NB4 (cell line): ENCODE measurements at regions not wholly inside any gene's neighbourhood (a gene's known extent, or its start where the extent isn't known, plus 50 kb on each side); places are given as distances from the start of the nearest gene placed in this dataset.

Source experiments
- DNase-seq: peaks from one replicate; pipeline ENCODE4 v3.0.0; 2010; ENCODE audit warnings: low read depth
- H3K4me3 ChIP-seq: one replicate; pipeline ENCODE4 v1.5.1; 2011; ENCODE audit warnings: mild to moderate bottlenecking, low read depth, low read length, moderate library complexity
- MYC ChIP-seq: IDR thresholded peaks from 2 replicates; pipeline ENCODE4 v1.6.1; 2011; ENCODE audit warnings: low read depth, low read length
- POLR2A ChIP-seq: IDR thresholded peaks from 2 replicates; pipeline ENCODE4 v1.6.1; 2011; ENCODE audit warnings: mild to moderate bottlenecking; ENCODE audit not compliant: insufficient read length; ENCODE audit errors: extremely low read depth
- TF ChIP-seq, protein P1 (sequence below): IDR thresholded peaks from one replicate; pipeline ENCODE4 v1.5.1; 2012; ENCODE audit warnings: low read depth, low read length
- TF ChIP-seq, protein P2 (sequence below): IDR thresholded peaks from 2 replicates; pipeline ENCODE4 v1.6.1; 2011; ENCODE audit warnings: low read depth, low read length

DNA sequence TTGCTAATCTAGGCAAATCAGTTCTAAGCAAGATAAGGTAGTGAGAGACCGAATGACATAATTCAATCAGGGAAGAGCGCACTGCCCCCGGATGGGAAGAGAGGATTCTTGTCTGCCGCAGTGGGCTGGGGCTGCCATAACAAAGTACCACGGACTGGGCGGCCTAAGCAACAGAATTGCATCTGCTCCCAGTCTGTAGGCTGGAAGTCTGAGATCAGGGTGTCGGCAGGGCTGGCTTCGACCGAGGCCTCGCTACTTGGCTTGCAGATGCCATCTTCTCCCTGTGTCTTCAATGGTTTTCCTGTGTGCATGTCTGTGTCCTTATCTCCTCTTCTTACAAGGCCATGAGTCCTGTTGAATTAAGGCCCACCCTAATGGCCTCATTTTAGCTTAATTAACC is 59.7 kb upstream of the TMEM72 start:
- DNase-seq, result no peak
- TF ChIP-seq POLR2A, result no peak
- TF ChIP-seq, protein P1, sequence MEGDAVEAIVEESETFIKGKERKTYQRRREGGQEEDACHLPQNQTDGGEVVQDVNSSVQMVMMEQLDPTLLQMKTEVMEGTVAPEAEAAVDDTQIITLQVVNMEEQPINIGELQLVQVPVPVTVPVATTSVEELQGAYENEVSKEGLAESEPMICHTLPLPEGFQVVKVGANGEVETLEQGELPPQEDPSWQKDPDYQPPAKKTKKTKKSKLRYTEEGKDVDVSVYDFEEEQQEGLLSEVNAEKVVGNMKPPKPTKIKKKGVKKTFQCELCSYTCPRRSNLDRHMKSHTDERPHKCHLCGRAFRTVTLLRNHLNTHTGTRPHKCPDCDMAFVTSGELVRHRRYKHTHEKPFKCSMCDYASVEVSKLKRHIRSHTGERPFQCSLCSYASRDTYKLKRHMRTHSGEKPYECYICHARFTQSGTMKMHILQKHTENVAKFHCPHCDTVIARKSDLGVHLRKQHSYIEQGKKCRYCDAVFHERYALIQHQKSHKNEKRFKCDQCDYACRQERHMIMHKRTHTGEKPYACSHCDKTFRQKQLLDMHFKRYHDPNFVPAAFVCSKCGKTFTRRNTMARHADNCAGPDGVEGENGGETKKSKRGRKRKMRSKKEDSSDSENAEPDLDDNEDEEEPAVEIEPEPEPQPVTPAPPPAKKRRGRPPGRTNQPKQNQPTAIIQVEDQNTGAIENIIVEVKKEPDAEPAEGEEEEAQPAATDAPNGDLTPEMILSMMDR, result no peak
- TF ChIP-seq, protein P2, sequence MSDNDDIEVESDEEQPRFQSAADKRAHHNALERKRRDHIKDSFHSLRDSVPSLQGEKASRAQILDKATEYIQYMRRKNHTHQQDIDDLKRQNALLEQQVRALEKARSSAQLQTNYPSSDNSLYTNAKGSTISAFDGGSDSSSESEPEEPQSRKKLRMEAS, result no peak
- TF ChIP-seq MYC, result no peak
- H3K4me3 ChIP-seq, result no peak overlapping the region

DNA sequence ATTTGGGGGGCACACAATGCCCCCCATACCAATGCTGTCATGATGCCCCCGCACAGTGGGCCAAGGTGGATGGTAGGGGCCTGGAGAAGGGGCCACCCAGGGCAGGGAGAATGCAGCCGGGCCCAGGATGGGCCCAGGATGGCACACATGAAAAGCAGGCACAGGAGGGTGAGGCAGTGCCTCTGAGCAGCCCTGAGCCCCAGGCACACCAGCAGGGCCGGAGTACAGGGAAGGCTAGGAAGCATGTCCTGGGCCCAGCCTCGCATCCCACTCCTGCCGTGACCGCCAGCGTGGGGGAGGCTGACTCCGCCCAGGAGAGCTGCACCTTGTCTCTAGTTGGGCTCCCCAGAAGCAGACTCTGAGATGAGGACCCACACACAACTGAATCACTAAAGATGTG is 59.3 kb upstream of the TMEM72 start:
- no peak for DNase-seq
- TF ChIP-seq MYC (no peak), POLR2A (no peak)
- TF ChIP-seq, protein P2, result no peak
- TF ChIP-seq, protein P1, result no peak
- no peak overlapping the region for H3K4me3 ChIP-seq

DNA sequence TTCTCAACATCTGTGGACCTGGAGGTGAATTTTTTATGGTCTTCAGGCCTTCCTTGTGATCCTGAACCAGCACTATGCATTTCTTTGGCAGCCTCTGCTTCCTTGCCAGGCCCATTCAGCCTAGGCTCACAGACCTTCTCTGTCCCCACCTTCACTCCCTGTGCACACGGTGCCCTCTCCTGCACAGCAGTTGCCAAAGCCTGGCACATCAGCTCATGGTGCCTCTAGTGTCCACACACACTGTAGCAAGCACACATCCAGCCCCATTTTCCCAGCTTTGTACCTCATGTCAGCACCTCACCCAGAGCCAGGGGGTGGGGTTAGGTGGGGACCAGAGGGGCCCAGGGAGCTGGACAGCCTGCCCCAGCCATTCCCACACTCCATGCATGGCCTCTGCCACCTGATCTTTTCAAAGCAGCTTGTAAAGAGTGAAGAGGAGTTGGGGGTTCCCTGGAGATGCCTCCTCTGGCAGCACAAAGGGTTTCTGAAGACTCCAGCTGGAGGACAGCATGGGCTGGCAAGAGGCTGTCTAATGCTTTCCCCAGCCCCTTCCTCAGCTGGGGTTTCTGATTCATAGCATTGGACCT is 57.9 kb upstream of the TMEM72 start:
- TF ChIP-seq POLR2A, result no peak
- TF ChIP-seq, protein P1, result peak; percentile 54
- peak; percentile 45 for DNase-seq
- no peak overlapping the region for H3K4me3 ChIP-seq

DNA sequence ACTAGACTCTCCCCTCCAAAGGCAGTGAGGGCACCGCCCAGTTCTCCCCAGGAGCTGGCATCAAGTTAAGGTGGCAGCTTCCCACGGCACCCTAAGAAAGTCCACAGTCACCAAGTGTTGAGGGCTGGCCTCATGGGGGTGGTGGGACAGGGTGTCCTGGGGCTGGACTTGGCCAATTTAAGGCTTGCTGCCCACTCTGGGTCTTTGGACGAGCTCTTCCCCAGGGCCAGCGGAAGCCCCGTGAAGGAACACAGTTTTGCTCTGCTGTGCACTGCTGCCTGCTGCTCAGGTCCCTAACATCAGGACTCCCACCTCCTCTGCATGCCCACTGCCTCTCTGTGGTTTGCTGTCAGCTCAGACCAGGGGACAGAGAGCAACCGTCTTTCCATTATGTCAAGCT is 57.3 kb upstream of the TMEM72 start:
- H3K4me3 ChIP-seq, result no peak overlapping the region
- TF ChIP-seq, protein P1, result no peak
- TF ChIP-seq MYC (no peak), POLR2A (no peak)
- TF ChIP-seq, protein P2, result no peak
- no peak for DNase-seq

DNA sequence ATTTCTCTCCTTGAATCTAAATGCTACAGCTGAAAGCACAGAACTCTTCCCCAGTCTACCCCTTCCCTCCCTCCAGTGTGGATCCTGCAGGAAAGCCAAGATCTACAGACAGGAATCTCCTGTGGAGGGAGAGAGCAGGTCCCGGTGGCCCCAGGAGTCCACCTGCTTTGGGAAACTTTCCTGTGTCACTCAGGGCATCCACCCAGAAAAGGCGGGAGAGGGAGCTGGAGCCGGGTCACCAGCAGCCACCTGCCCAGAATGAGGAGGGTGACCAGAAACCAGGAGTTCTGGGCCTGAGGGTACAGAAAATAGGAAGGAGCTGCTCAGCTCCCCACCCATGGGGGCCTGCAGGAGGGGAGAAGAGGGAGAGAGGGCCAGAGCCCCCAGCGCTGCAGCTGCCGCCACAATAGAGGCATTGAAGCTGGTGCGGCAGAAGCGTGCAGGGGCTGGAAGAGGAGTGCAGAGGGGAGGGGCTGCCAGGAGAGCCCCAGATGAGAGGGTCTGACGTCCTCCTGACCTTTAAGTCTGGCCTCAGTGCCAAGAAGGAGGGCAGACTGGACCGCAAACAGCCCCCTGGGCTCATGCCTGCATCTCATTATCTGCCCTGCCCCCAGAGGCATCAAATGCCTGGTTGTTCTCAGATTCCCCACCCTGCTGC is 56.3 kb upstream of the TMEM72 start:
- no peak overlapping the region for H3K4me3 ChIP-seq
- TF ChIP-seq MYC (no peak), POLR2A (no peak)
- TF ChIP-seq, protein P2, result no peak
- TF ChIP-seq, protein P1, result no peak
- DNase-seq, result no peak

DNA sequence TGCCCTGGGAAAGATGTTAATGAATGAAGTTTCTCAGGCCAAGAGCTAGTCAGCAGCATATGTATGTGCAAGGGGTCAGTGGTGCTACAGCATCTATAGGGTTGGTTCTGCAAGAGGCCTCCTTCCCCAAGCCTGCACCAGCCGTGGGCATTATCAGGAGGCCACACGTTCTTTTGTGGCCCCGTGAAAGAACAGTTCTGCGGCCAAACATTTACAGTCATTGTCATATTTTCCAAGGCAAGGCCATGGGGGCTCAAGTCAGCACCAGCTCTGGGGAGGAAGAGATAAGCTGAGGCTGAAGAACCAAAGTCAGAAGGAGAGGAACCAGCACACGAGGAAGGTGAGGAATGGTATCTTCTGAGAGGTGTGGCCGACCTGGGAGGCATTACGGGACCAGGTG is 54.4 kb upstream of the TMEM72 start:
- no peak for DNase-seq
- H3K4me3 ChIP-seq, result no peak overlapping the region
- TF ChIP-seq, protein P1, result no peak
- TF ChIP-seq, protein P2, result no peak
- TF ChIP-seq POLR2A, result no peak
- TF ChIP-seq MYC, result no peak
